SK-N-SH (cell line): ENCODE measurements at regions not wholly inside any gene's neighbourhood (a gene's known extent, or its start where the extent isn't known, plus 50 kb on each side); places are given as distances from the start of the nearest gene placed in this dataset.

ENCODE experiments used
- CTCF ChIA-PET: fragments of 300-600, 350-600 bp; formaldehyde crosslinking; extraction: SDS; loops from one replicate; lab custom pipeline; 2021; lab: Yijun Ruan, JAX
- POLR2A ChIA-PET: fragments of 350-600 bp; sonication (Branson Sonifier 250); formaldehyde crosslinking; extraction: SDS; loops from one replicate; lab custom pipeline; 2020; ENCODE audit warnings: antibody characterized with exemption, inconsistent platforms; lab: Yijun Ruan, JAX
- DNase-seq: peaks from one replicate; pipeline ENCODE4 v3.0.0; 2012
- H2AFZ ChIP-seq: fragments of 200-600 bp; sonication (generic); 2 replicates; pipeline ENCODE4 v1.8.1; 2016; ENCODE audit warnings: antibody characterized with exemption, mild to moderate bottlenecking, low read depth
- H3F3A ChIP-seq: fragments of 200-600 bp; sonication (generic); replicated peaks from 2 replicates; pipeline ENCODE3; 2016; ENCODE audit warnings: antibody characterized with exemption, mild to moderate bottlenecking; ENCODE audit not compliant: insufficient read depth
- H3K27ac ChIP-seq, 2 experiments: fragments of 200-500 bp in 1 of 2; fragments of 200-600 bp in 1 of 2; sonication (Bioruptor generic) in 1 of 2; sonication (generic), shearing (Covaris generic) in 1 of 2; 2 replicates each; pipeline versions ENCODE4 v1.5.1 to v1.6.1; 2014 to 2016; ENCODE audit warnings: low read depth in 2 of 2, inconsistent platforms in 1 of 2, low read length in 1 of 2, mild to moderate bottlenecking in 1 of 2, mixed read lengths in 1 of 2
- H3K27me3 ChIP-seq: fragments of 200-600 bp; sonication (generic), shearing (Covaris generic); 2 replicates; pipeline ENCODE4 v1.6.1; 2016; ENCODE audit warnings: mixed run types; ENCODE audit not compliant: insufficient read depth
- H3K36me3 ChIP-seq, 2 experiments: fragments of 200-500 bp in 1 of 2; fragments of 200-600 bp in 1 of 2; sonication (Bioruptor generic) in 1 of 2; sonication (generic) in 1 of 2; replicated peaks in 1 of 2; 2 replicates each; pipeline versions ENCODE3 to v1.5.1; 2014 to 2016; ENCODE audit warnings: low read length in 1 of 2, mild to moderate bottlenecking in 1 of 2; ENCODE audit not compliant: insufficient read depth in 2 of 2, control insufficient read depth in 1 of 2
- H3K4me1 ChIP-seq, 2 experiments: fragments of 200-500 bp in 1 of 2; fragments of 200-600 bp in 1 of 2; sonication (Bioruptor generic) in 1 of 2; sonication (generic), shearing (Covaris generic) in 1 of 2; 2 replicates each; pipeline versions ENCODE4 v1.5.1 to v1.6.1; 2014 to 2016; ENCODE audit warnings: low read depth in 1 of 2, low read length in 1 of 2, mixed run types in 1 of 2; ENCODE audit not compliant: insufficient read depth in 2 of 2, control insufficient read depth in 1 of 2
- H3K4me2 ChIP-seq: fragments of 200-600 bp; sonication (generic), shearing (Covaris generic); 2 replicates; pipeline ENCODE4 v1.6.1; 2017; ENCODE audit warnings: mixed run types
- H3K4me3 ChIP-seq, 2 experiments: fragments of 200-500 bp in 1 of 2; fragments of 200-600 bp in 1 of 2; sonication (Bioruptor generic) in 1 of 2; sonication (generic), shearing (Covaris generic) in 1 of 2; 2 replicates each; pipeline versions ENCODE4 v1.5.1 to v1.8.1; 2014 to 2016; ENCODE audit warnings: low read depth in 2 of 2, inconsistent platforms in 1 of 2, low read length in 1 of 2, mild to moderate bottlenecking in 1 of 2, mixed read lengths in 1 of 2, moderate library complexity in 1 of 2
- H3K79me2 ChIP-seq: fragments of 200-600 bp; sonication (generic); 2 replicates; pipeline ENCODE4 v1.8.1; 2017; ENCODE audit warnings: mild to moderate bottlenecking; ENCODE audit not compliant: insufficient read depth
- H3K9ac ChIP-seq: fragments of 200-600 bp; sonication (generic); 2 replicates; pipeline ENCODE4 v1.6.1; 2017; ENCODE audit warnings: mixed run types
- H3K9me2 ChIP-seq: fragments of 200-600 bp; sonication (generic); 2 replicates; pipeline ENCODE4 v1.6.1; 2017; ENCODE audit warnings: mixed run types
- H3K9me3 ChIP-seq: fragments of 200-600 bp; sonication (generic); 2 replicates; pipeline ENCODE4 v1.6.1; 2017; ENCODE audit warnings: mixed run types, mild to moderate bottlenecking, moderate library complexity
- H4K20me1 ChIP-seq: fragments of 200-600 bp; sonication (generic); 2 replicates; pipeline ENCODE4 v1.6.1; 2017; ENCODE audit warnings: mild to moderate bottlenecking, mixed run types; ENCODE audit not compliant: insufficient read depth
- ELF1 ChIP-seq: IDR thresholded peaks from 2 replicates; pipeline ENCODE4 v1.4.0; 2012
- EZH2phosphoT487 ChIP-seq: fragments of 200-600 bp; sonication (generic); IDR thresholded peaks from 2 replicates; pipeline ENCODE4 v1.6.1; 2017; ENCODE audit warnings: low read depth, mixed run types, mild to moderate bottlenecking, antibody characterized with exemption, moderate library complexity, borderline replicate concordance
- FOXJ3 ChIP-seq: sonication (generic); formaldehyde crosslinking; IDR thresholded peaks from 2 replicates; pipeline ENCODE4 v1.5.1; 2020; ENCODE audit warnings: mild to moderate bottlenecking, missing genetic modification reagents
- FOXM1 ChIP-seq: IDR thresholded peaks from 2 replicates; pipeline ENCODE4 v1.4.0; 2012; ENCODE audit warnings: low read depth, mild to moderate bottlenecking
- JUND ChIP-seq: IDR thresholded peaks from 2 replicates; pipeline ENCODE4 v1.4.0; 2012
- MAX ChIP-seq: IDR thresholded peaks from 2 replicates; pipeline ENCODE4 v1.4.0; 2012; ENCODE audit warnings: low read depth
- MEF2A ChIP-seq: IDR thresholded peaks from 2 replicates; pipeline ENCODE4 v1.4.0; 2012; ENCODE audit warnings: low read depth, borderline replicate concordance
- NFIC ChIP-seq: IDR thresholded peaks from 2 replicates; pipeline ENCODE4 v1.4.0; 2012; ENCODE audit warnings: borderline replicate concordance
- NRF1 ChIP-seq: IDR thresholded peaks from 2 replicates; pipeline ENCODE4 v1.6.1; 2012; ENCODE audit warnings: low read depth, mild to moderate bottlenecking, low read length
- POLR2AphosphoS5 ChIP-seq: IDR thresholded peaks from 2 replicates; pipeline ENCODE4 v1.6.1; 2012; ENCODE audit warnings: low read depth, low read length
- RCOR1 ChIP-seq: fragments of 150-350 bp; IDR thresholded peaks from 2 replicates; pipeline ENCODE4 v1.6.1; 2017; ENCODE audit warnings: antibody characterized with exemption, low read length
- REST ChIP-seq: IDR thresholded peaks from 2 replicates; pipeline ENCODE4 v1.6.1; 2012; ENCODE audit warnings: mild to moderate bottlenecking, low read depth, low read length, moderate library complexity
- RXRA ChIP-seq: IDR thresholded peaks from 2 replicates; pipeline ENCODE4 v1.4.0; 2012; ENCODE audit warnings: low read depth, mild to moderate bottlenecking, borderline replicate concordance
- SIN3A ChIP-seq: IDR thresholded peaks from 2 replicates; pipeline ENCODE4 v1.6.1; 2012; ENCODE audit warnings: low read depth, mild to moderate bottlenecking, low read length, moderate library complexity, borderline replicate concordance
- SMC3 ChIP-seq: IDR thresholded peaks from 2 replicates; pipeline ENCODE4 v1.6.1; 2012; ENCODE audit warnings: low read depth, low read length, improper control_type of control experiment
- TAF1 ChIP-seq: IDR thresholded peaks from 2 replicates; pipeline ENCODE4 v1.6.1; 2012; ENCODE audit warnings: low read depth, mild to moderate bottlenecking, low read length, moderate library complexity, borderline replicate concordance
- TCF12 ChIP-seq: IDR thresholded peaks from 2 replicates; pipeline ENCODE4 v1.4.0; 2012
- TEAD4 ChIP-seq: IDR thresholded peaks from 2 replicates; pipeline ENCODE4 v1.4.0; 2012; ENCODE audit warnings: mild to moderate bottlenecking, borderline replicate concordance; ENCODE audit not compliant: insufficient read depth
- YY1 ChIP-seq: IDR thresholded peaks from 2 replicates; pipeline ENCODE4 v1.4.0; 2012; ENCODE audit warnings: low read depth, mild to moderate bottlenecking
- WGBS: methylation state at CpG from one replicate; pipeline ENCODE4 v1.1.6; 2017; ENCODE audit warnings: low lambda C conversion rate; 5-methylcytosine and 5-hydroxymethylcytosine counted together
- TF ChIP-seq, protein P1 (sequence below): fragments of 150-350 bp; IDR thresholded peaks from 2 replicates; pipeline ENCODE4 v1.6.1; 2017; ENCODE audit warnings: antibody characterized with exemption, low read length, low read depth, borderline replicate concordance
- TF ChIP-seq, protein P2 (sequence below): IDR thresholded peaks from 2 replicates; pipeline ENCODE4 v1.4.0; 2012; ENCODE audit warnings: low read depth, borderline replicate concordance
- TF ChIP-seq, protein P3 (sequence below): fragments of 150-350 bp; IDR thresholded peaks from 2 replicates; pipeline ENCODE4 v1.6.1; 2016; ENCODE audit warnings: mild to moderate bottlenecking, low read depth, low read length

- TF ChIP-seq MEF2A, result no peak
- no peak for TF ChIP-seq EZH2phosphoT487
- TF ChIP-seq FOXM1, result no peak
- no peak for TF ChIP-seq SIN3A
- no peak for TF ChIP-seq RCOR1
- TF ChIP-seq NRF1, result no peak
- no peak for TF ChIP-seq NFIC
- TF ChIP-seq JUND, result no peak
- TF ChIP-seq MAX, result no peak
- TF ChIP-seq POLR2AphosphoS5, result no peak
- no peak for TF ChIP-seq TCF12
- TF ChIP-seq SMC3, result no peak
- TF ChIP-seq TEAD4, result no peak
- no peak for TF ChIP-seq YY1
- TF ChIP-seq TAF1, result no peak
- TF ChIP-seq FOXJ3 (CRISPR knock-in tag), result no peak
- no peak for TF ChIP-seq RXRA
- TF ChIP-seq, protein P1, sequence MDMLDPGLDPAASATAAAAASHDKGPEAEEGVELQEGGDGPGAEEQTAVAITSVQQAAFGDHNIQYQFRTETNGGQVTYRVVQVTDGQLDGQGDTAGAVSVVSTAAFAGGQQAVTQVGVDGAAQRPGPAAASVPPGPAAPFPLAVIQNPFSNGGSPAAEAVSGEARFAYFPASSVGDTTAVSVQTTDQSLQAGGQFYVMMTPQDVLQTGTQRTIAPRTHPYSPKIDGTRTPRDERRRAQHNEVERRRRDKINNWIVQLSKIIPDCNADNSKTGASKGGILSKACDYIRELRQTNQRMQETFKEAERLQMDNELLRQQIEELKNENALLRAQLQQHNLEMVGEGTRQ, result no peak
- Histone ChIP-seq H3F3A (no peaks in the 10 kb centered on the region), H3K4me3 (no peak overlapping the region), H3K27me3 (no peaks in the 10 kb centered on the region; the same call in 1 of the 2 replicates), H2AFZ (no peak overlapping the region), H3K79me2 (no peaks in the 10 kb centered on the region), H3K27ac (no peak overlapping the region), H3K9me3 (no peaks in the 10 kb centered on the region), H3K4me2 (no peak overlapping the region), H3K9ac (no peak overlapping the region), H3K9me2 (no peaks in the 10 kb centered on the region), H3K4me1 (no peaks in the 10 kb centered on the region), H4K20me1 (no peaks in the 10 kb centered on the region), H3K36me3 (no peaks in the 10 kb centered on the region)
- WGBS, result 22% methylated on average over 4 of the region's 4 CpGs
- DNase-seq, result no peak
- POLR2A ChIA-PET, result no interaction called here
- CTCF ChIA-PET, result no interaction called here
Observed at GRCh38 chr2:161547130-161547529, 77.1 kb upstream of the SLC4A10 start.

DNA sequence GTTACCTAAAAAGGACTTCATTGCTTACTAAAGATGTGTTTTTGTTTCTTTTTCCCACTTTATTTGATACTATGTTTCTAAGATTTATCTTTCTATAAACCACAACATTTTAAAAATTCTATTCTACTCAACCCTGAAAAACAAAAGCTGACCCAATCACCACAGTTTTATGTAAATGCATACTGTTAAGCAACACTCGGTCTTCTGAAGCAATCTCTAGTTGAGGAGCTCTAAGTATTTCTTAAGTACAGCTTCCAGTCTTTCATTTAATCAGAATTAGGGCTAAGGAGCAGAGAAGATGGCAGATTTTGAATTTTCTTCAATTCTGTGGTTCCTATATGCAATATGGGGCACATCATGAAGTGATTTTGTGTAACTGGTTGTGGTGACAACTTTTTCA is 72.2 kb upstream of the SLC4A10 start:
- H3K36me3 ChIP-seq, result no peaks in the 10 kb centered on the region
- TF ChIP-seq ELF1, result no peak
- TF ChIP-seq REST, result no peak
- TF ChIP-seq, protein P2, sequence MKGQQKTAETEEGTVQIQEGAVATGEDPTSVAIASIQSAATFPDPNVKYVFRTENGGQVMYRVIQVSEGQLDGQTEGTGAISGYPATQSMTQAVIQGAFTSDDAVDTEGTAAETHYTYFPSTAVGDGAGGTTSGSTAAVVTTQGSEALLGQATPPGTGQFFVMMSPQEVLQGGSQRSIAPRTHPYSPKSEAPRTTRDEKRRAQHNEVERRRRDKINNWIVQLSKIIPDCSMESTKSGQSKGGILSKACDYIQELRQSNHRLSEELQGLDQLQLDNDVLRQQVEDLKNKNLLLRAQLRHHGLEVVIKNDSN, result no peak
- no peak for TF ChIP-seq SIN3A
- TF ChIP-seq, protein P3, sequence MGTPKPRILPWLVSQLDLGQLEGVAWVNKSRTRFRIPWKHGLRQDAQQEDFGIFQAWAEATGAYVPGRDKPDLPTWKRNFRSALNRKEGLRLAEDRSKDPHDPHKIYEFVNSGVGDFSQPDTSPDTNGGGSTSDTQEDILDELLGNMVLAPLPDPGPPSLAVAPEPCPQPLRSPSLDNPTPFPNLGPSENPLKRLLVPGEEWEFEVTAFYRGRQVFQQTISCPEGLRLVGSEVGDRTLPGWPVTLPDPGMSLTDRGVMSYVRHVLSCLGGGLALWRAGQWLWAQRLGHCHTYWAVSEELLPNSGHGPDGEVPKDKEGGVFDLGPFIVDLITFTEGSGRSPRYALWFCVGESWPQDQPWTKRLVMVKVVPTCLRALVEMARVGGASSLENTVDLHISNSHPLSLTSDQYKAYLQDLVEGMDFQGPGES, result no peak
- no peak for DNase-seq
- no peak overlapping the region for H3K9ac ChIP-seq
- WGBS, result 7% methylated on average over 1 of the region's 1 CpG
- no peak overlapping the region for H2AFZ ChIP-seq
- H3F3A ChIP-seq, result no peaks in the 10 kb centered on the region
- H3K27ac ChIP-seq, result no peak overlapping the region
- no peak overlapping the region for H3K4me2 ChIP-seq
- no peaks in the 10 kb centered on the region for H3K9me2 ChIP-seq
- H3K79me2 ChIP-seq, result no peaks in the 10 kb centered on the region
- H3K4me1 ChIP-seq, result no peaks in the 10 kb centered on the region
- ChIA-PET CTCF (no interaction called here), POLR2A (no interaction called here)
- no peak overlapping the region for H3K4me3 ChIP-seq
- H3K9me3 ChIP-seq, result no peaks in the 10 kb centered on the region
- H4K20me1 ChIP-seq, result no peaks in the 10 kb centered on the region
- no peaks in the 10 kb centered on the region for H3K27me3 ChIP-seq
